HL-60 (cell line): ENCODE measurements at regions not wholly inside any gene's neighbourhood (a gene's known extent, or its start where the extent isn't known, plus 50 kb on each side); places are given as distances from the start of the nearest gene placed in this dataset.

ENCODE experiments used
- DNase-seq, 2 experiments: peaks; one replicate each; pipeline ENCODE4 v3.0.0-alpha.2; 2010 to 2020; ENCODE audit warnings: low read depth in 1 of 2, low spot score in 1 of 2
- H3K27ac ChIP-seq: fragments of 250-450 bp; sonication (Bioruptor Pico); replicated peaks from 2 replicates; pipeline ENCODE4 v1.5.1; 2020; ENCODE audit warnings: mild to moderate bottlenecking, moderate library complexity
- H3K27me3 ChIP-seq: fragments of 250-450 bp; sonication (Bioruptor Pico); 2 replicates; pipeline ENCODE4 v1.5.1; 2021; ENCODE audit warnings: mild to moderate bottlenecking, moderate library complexity; ENCODE audit not compliant: insufficient read depth, poor library complexity, severe bottlenecking
- H3K4me3 ChIP-seq: replicated peaks from 2 replicates; pipeline ENCODE4 v1.5.1; 2011; ENCODE audit warnings: mild to moderate bottlenecking, control low read depth, low read length; ENCODE audit not compliant: insufficient read depth
- CTCF ChIP-seq: IDR thresholded peaks from one replicate; pipeline ENCODE4 v1.5.1; 2011; ENCODE audit warnings: low read length, control low read depth, inconsistent platforms; ENCODE audit not compliant: insufficient read depth
- GABPA ChIP-seq: IDR thresholded peaks from 2 replicates; pipeline ENCODE4 v1.6.1; 2012; ENCODE audit warnings: low read depth
- POLR2AphosphoS5 ChIP-seq: IDR thresholded peaks from 2 replicates; pipeline ENCODE4 v1.6.1; 2012; ENCODE audit warnings: low read depth
- REST ChIP-seq: IDR thresholded peaks from 2 replicates; pipeline ENCODE4 v1.6.1; 2012; ENCODE audit warnings: low read depth; ENCODE audit not compliant: insufficient replicate concordance
- SPI1 ChIP-seq: IDR thresholded peaks from 2 replicates; pipeline ENCODE4 v1.6.1; 2012; ENCODE audit warnings: low read depth, mild to moderate bottlenecking, borderline replicate concordance

- Histone ChIP-seq H3K27ac (no peak overlapping the region), H3K4me3 (no peak overlapping the region), H3K27me3 (peaks cover 13% of the 10 kb centered on the region)
- DNase-seq, result no peak
- TF ChIP-seq REST (no peak), CTCF (no peak), SPI1 (no peak), GABPA (no peak), POLR2AphosphoS5 (no peak)
Observed at GRCh38 chr2:120587997-120588336, 147.7 kb upstream of the GLI2 start.

GRCh38 chr2:120589771-120590608, 145.7 kb upstream of the GLI2 start:
- Histone ChIP-seq H3K27ac (no peak overlapping the region), H3K4me3 (no peak overlapping the region), H3K27me3 (peaks cover 13% of the 10 kb centered on the region)
- TF ChIP-seq SPI1, result no peak
- TF ChIP-seq CTCF, result no peak
- no peak for TF ChIP-seq POLR2AphosphoS5
- TF ChIP-seq GABPA, result no peak
- TF ChIP-seq REST, result no peak
- no peak for DNase-seq

- H3K27me3 ChIP-seq, result peaks cover 13% of the 10 kb centered on the region
- no peak overlapping the region for H3K4me3 ChIP-seq
- H3K27ac ChIP-seq, result no peak overlapping the region
- DNase-seq, result no peak
- TF ChIP-seq GABPA, result no peak
- TF ChIP-seq POLR2AphosphoS5, result no peak
- TF ChIP-seq REST, result no peak
- no peak for TF ChIP-seq SPI1
- no peak for TF ChIP-seq CTCF
Observed at GRCh38 chr2:120590841-120591240, 144.8 kb upstream of the GLI2 start.
